AG10803 (cell line): ENCODE measurements at regions not wholly inside any gene's neighbourhood (a gene's known extent, or its start where the extent isn't known, plus 50 kb on each side); places are given as distances from the start of the nearest gene placed in this dataset.

Source experiments
- DNase-seq: peaks from one replicate; pipeline ENCODE4 v3.0.0; 2010; ENCODE audit warnings: low read depth
- H3K4me3 ChIP-seq: 2 replicates; pipeline ENCODE4 v1.5.1; 2011; ENCODE audit warnings: mild to moderate bottlenecking, low read length, control low read depth
- CTCF ChIP-seq: conservative IDR thresholded peaks from 2 replicates; pipeline ENCODE4 v1.5.1; 2011; ENCODE audit warnings: mild to moderate bottlenecking, low read length, control low read depth, inconsistent platforms

GRCh38 chr2:181239201-181239799, 217.9 kb upstream of the ITGA4 start:
- H3K4me3 ChIP-seq: no peak overlapping the region
- 0 out of 2 replicates have a peak, but pooled peaks have one; percentile 7 for TF ChIP-seq CTCF
- peak; percentile 28 for DNase-seq

GRCh38 chr2:181240844-181241243, 216.3 kb upstream of the ITGA4 start:
- DNase-seq: no peak
- no peak for TF ChIP-seq CTCF
- H3K4me3 ChIP-seq: no peak overlapping the region

GRCh38 chr2:181241366-181241765, 215.8 kb upstream of the ITGA4 start:
- TF ChIP-seq CTCF: no peak
- no peak overlapping the region for H3K4me3 ChIP-seq
- no peak for DNase-seq

GRCh38 chr2:181241797-181242196, 215.4 kb upstream of the ITGA4 start:
- no peak for DNase-seq
- H3K4me3 ChIP-seq: no peak overlapping the region
- no peak for TF ChIP-seq CTCF

GRCh38 chr2:181242262-181242661, 214.9 kb upstream of the ITGA4 start:
- H3K4me3 ChIP-seq: no peak overlapping the region
- TF ChIP-seq CTCF: no peak
- DNase-seq: no peak

- no peak for TF ChIP-seq CTCF
- H3K4me3 ChIP-seq: no peak overlapping the region
- no peak for DNase-seq
These were observed 213.9 kb upstream of the ITGA4 start for GRCh38 chr2:181243319-181243718.

- DNase-seq: peak; percentile 51
- H3K4me3 ChIP-seq: no peak overlapping the region
- no peak for TF ChIP-seq CTCF
These were observed 206.5 kb upstream of the ITGA4 start for GRCh38 chr2:181250691-181251090.
